NCI-H187 treated with DMSO at 0.1 percent for 48 hours (cell line): ENCODE measurements at regions not wholly inside any gene's neighbourhood (a gene's known extent, or its start where the extent isn't known, plus 50 kb on each side); places are given as distances from the start of the nearest gene placed in this dataset.
"Not testable (repeated sequence)": the region's sequence is repeated elsewhere in the genome, so short reads cannot be mapped to it uniquely, and the experiment has no call there.

Experiments used
- DNase-seq: peaks from one replicate; lab custom pipeline; 2025; lab: John Stamatoyannopoulos, UW

DNA sequence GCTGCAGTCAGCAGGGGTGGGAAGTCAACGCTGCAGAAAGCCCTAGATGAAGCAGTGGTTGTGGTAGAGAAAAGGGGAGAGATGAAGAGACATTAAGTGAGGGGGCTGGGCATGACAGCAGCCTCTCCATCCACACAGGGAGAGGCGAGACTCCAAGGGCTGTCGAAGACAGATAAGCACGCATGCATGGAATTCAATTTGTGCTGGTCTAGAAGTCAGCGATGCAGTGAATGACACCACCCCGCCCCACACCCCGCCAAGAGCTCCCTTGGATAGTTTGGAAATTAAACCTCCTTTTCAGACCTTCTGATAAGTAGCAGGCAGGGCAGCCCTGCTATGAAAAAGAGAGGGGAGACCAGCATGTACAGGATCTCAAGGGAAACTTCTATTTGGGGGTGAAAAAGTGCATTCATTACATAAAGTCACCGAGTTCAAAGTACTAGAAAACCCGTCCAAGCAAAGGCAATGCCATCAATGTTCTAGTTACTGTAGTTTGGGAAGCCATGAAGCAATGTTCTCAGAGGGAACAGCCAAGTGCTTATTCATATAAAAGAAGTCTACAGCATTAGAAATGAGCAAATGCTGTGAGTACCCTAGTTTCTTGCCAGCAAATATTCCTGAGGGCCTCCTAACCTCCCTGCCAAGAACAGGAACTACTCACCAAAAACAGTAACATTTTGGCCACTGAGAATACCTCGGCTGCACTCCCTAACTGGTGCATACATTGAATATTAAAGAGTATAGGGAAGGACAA, 152.3 kb upstream of the ANXA10 start:
- DNase-seq, result no peak

DNA sequence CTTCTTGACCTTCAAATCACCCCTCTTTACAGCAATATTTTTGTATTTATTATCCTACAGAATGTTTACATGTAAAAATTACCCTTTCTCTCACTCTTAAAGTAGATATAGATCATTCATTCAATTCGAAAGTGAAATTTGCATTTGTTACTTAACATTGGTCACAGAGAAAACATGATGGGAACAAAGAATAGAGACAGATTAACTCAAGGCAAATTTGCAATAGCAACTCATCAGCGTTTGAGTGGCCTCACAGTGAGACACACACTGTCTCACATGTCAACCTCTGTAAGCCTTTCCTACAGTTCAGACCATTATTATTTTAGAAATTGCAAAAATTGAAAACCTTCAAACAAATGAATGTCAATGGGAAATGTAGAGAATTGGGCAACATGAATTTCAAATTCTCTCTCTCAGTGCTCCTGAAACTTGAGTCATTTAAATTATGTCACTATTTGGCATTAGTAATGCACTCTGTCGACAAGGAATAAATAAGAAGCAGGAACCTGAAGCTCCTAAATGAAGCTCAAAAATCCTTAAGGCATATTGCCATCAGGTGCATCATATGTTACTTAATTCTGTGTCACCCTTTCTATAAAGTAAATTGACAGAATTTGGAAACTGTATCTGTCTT, 148.3 kb upstream of the ANXA10 start:
- DNase-seq, result no peak

DNA sequence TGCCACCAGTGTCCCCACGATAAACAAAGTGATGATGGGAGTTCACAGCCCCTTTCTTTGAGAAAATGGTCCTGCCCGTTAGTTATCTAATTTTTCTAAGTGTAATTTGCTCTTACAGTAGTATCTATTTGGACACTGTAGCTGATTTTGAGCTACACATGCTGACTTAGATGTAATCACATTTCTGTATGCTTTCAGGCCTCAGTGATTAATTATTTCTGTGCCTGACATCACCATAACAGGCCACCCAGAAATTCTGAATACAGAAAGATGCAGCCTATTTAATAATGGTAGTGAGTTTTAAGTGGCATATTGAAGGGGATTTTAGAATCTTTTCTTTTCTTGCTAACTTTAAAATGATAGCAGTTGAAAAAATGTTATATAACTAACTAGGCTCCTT, 147.6 kb upstream of the ANXA10 start:
- no peak for DNase-seq

DNA sequence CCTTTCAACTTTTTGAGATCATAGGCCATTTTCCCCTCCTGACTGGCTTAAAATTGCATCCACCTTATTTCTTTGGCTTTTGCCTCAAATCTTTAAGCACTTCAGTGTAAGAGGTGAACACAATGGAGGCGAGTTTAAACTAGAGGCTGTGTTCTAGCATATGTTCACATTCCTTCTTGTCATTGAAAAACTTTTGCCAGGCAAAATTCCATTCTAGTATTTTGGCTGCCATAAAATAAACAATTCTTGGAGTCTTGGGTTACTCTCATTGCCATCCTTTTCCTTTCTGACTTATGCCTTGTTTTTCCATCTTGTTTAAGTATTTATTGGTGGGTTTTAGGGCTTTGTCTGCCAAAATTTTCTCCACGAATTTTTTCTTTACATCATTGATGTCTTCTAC, 137.3 kb upstream of the ANXA10 start:
- DNase-seq, result no peak

DNA sequence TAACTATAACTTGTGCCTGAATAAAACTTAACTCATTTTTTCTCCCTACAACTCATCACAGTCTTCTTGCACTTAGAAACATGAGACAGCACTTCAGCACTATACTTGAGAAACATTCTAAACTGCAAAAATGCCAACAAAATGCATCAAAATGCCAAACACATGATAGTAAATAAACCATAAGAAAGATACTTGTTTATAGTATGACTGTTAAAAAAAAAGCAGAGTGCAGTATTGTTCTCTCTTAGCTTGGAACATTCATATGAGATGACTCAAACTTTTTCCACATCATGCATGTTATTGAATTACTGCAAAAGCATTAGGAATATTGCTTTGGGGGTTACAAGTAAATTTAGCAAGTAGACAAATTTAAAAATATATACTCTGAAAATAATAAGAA, 135.7 kb upstream of the ANXA10 start:
- no peak for DNase-seq

DNA sequence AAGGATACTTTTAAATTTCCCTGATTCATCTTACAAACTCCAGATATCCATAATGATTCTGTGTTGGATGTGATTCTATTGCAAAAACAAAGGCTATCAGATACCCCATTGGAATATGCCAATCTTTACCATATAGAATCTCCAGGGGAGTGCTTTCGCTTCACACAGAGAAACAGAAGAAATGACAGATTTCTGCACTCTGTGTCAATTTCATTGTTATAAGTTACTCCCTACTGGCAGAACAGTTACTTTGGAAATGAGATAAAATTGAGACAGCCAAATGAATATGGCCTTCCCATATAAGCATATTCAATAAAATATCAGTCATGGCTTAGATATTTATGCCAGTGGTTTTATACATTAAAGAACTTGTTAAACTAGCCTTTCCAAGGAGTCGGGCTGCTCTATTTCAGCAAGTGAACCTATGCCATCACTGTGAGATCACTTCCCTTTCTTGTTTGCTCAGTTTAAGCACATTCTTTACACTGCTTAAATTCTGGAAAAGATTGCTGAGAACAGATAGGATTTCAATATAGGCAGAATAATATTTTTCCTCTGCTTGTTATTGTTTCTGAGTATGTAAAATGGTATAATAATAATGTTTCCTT, 127.5 kb upstream of the ANXA10 start:
- no peak for DNase-seq

DNA sequence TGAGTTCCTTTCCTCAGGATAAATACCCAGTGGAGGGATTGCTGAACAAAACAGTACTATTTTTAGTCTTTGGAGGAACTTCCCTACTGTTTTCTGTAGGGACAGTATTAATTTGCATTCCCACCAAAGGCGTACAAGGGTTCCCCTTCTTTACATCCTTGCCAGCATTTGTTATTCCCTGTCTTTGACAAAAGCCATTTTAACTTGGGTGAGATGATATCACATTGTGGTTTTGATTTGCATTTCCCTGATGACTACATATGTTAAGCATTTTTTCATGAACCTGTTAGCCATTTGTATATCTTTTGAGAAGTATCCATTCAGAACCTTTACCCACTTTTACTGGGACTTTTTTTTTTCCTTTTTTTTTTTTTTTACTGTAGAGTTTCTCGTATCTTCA, 126.2 kb upstream of the ANXA10 start:
- no peak for DNase-seq

DNA sequence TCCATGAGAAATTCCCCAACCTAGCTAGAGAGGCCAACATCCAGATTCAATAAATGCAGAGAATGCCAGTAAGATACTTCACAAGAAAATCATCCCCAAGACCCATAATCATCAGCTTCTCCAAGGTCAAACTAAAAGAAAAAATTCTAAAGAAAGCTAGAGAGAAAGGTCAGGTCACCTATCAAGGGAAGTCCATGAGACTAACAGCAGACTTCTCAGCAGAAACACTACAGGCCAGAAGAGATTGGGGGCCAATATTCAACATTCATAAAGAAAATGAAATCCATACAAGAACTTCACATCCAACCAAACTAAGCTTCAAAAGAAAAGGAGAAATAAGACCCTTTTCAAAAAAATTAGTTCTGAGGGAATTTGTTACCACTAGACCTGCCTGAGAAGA, 118.8 kb upstream of the ANXA10 start:
- no peak for DNase-seq

DNA sequence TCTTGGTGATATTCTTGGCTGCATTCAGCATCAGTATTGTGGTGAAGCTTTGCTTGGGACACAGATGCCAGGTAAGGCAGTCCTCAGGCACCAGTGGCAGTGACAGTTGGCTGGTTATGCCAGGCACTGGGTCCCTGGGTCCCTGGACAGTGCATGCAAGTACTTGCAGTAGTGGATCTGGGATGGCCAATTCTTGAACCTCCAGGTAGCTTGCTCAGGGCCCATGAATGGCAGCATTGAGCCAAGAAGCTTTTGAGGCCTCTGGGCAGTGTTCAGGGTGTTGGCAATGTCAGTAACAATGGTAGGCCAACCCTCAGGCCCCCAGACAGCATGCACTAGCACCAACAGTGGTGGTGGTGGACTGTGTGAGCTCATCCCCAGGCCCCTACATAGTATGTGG, 106.8 kb upstream of the ANXA10 start:
- no peak for DNase-seq

DNA sequence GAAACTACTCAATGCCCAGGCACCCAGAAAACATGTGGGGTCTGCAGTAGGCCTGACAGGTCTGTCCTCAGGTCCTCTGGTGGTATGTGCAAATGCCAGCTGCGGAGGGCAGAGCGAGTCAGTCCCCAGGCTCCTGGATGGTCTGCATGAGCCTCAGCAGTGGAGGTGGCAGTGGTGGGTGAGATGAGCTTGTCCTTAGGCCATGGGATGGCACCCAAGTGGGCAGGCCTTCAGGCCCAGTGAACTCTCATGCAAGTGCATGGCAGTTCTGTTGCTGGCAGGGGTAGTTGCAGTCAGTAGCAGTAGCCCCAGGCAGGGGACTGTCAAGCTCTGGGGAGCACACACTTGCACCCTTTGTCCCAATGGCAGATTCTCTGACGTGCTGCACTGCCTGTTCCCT, 106.3 kb upstream of the ANXA10 start:
- DNase-seq, result no peak

DNA sequence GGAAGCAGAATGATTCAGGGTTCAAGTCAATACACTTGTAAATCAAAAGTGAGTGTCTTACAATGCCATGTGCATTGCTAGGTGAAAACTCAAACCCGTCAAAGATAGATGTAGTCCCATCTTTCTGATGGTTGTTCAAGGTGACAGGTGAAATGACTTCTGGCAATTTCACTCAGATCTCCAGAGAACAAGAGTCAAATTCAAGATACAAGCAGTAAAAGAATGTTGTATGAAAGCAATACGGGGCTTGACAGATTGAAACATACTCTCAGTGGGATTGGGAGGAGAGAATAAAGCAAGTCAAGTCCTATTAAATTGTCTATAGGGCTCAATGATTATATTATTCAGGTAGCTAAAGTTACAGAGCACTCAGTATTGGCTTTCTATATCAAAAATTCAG, 105.1 kb upstream of the ANXA10 start:
- no peak for DNase-seq

DNA sequence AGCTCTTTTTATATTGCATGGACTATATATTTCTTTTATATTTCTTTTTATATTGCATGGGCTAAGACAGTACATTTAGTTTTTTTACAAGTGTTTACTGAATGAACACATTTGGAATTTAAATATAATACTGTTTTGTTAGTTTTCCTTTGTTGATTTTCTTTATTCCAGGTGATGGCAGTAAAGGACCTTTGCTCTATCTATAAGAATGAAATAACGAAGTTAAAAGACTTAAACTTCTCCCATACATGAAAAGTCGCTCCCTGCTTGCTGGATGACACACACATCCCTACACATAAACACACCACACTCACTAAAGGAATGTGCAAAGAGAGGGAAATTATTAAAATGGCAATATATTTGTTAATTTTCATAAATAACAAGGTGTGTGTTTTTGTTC, 102.5 kb upstream of the ANXA10 start:
- no peak for DNase-seq

DNA sequence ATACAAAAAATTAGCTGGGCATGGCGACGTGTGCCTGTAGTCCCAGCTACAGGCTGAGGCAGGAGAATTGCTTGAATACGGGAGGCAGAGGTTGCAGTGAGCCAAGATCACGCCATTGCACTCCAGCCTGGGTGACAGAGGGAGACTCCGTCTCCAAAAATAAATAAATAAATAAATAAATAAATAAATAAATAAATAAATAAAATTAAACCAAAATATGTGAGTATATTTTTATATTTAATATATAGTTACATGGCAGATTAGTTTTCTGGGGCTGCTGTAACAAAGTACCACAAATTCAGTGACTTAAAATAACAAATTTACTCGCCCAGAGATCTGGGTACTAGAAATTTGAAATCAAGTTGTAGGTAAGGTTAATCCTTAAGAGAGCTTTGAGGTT, 84.2 kb upstream of the ANXA10 start:
- not testable (repeated sequence) for DNase-seq

DNA sequence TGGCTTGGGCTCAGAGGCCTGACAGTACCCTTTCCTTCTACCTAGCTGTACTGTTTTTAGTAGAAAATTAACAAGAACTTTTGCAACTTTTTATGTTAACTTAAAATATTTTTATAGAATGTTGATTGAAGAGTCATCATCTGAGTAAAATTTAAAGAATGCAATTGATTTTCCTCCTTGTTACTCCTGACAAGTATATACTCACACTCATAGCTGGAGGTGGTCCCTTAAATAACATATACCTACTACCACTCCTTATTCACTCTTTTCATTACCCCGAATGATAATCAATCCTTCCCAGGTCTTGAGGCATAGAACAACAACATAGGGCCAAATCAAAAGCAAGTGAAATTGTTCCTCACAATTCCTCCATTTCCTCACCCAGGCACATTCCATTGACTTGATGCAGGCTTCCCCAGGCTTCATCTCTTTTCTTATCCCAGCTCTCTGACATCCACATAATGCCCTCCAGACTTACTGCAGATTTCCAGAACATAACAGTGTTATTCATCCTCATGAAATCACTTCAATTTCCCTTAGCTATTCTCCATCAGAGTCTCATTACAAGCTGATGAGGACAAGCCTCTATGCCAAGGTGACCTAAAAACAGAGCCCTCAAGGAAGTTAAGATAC, 73.2 kb upstream of the ANXA10 start:
- no peak for DNase-seq

DNA sequence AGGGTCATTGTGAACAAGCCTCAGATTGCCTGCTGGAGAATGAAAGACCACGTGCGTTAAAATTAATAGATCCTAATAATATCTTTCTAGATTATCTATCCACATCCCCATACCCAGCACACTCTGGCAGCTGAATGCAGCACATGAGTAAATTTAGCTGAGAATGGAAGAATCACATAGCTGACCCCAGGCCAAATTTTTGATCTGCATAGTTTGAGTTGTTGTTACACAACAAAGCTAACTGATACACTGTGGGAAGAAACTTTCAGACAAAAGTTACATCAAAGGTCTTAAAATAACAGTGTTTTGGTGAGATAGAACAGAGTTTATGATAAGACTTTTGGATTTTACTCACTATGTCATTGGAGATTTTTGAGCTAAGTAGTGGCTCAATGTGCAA, 72.4 kb upstream of the ANXA10 start:
- no peak for DNase-seq

DNA sequence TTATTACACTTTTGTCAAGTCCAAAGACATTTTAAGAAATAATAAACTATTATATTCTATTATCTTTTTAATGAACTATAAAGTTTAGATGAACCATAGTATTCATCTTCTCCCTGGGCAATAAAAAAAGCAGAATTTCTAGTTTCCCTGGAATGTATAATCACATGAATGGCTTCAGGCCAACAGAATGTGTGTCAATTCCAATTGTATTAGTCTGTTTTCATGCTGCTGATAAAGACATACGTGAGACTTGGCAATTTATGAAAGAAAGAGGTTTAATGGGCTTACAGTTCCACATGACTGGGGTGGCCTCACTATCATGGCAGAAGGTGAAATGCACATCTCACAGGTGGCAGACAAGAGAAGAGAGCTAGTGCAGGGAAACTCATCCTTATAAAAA, 70.7 kb upstream of the ANXA10 start:
- DNase-seq, result no peak

DNA sequence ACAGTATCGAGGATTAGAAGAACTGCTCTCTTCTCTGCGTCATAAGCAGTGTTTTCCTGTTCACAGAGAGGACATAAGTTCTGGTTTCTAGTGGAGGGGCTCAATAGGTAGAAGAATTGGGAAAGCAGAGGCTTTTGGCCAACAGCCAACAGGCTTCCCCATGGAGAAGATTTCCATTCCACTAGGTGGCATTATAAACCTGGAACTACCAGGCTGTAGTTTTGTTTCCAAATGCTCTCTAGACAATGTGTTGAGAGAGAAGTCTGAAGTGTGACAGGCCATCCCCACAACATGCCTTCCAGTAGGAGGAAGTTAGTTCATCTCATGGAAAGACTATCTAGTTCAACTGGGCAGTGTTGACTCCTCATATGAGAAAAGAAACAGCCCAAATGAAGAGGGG, 63.8 kb upstream of the ANXA10 start:
- DNase-seq, result no peak

DNA sequence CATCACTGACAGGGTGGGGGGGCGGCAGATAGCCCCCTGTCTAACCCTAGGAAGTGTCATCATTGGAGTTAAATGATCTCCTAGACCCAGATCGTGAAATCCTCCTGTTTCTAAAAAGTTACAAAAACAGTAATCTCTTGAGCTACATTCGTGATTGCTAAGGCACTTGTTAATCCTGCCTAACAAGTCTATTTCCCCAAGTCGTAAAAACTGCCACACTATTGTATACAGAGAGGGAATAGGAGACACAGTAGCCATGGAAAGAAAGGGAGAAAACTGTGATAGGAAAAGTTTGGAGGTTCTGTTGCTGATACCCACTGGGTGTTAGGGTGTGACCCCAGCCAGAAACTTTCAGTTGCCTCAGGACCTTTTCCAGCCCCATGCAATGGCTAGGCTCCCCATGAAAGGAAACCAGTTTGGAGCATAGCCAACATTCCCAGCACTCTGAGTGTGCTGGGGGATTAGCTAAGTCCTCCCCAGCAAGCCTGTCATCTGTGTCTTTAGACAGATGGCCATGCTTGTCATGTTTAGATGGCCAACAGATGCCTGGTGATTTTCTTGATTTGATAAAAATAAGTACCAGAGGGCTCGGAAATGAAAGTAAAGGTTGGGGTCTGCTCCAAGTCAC, 63.3 kb upstream of the ANXA10 start:
- DNase-seq, result no peak

DNA sequence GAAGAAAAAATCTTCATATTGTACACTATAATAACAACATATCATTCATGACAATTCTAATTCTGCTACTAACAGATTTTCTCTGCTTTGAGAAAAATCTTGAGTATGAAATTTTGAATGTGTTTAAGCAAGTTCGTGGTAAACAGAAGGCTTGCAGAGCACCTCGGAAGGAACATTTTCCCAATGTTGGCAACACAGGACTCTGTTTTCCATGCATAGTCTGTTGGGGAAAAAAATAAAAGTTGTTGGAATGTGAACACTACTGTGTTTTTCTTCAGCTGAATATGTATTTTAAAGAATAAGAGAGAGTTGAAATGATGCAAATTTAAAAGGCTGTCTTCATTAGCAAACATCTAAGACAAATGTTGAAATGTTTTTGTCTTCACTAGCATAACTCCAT, 54.7 kb upstream of the ANXA10 start:
- no peak for DNase-seq

DNA sequence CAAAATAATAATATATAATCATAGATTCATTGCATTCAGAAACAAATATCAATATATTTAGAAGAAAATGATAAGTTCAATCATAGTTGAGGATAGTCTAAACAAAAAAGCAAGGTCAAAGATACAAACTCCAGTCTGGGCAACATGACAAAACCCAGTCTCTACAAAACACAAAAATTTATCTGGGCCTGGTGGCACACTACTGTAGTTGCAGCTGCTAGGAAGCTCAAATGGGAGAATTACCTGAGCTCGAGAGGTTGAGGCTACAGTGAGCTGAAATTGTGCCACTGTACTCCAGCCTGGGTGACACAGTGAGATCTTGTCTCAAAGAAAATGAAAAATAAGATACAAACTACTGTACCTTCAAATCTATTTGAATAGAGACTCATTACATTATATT, 52.7 kb upstream of the ANXA10 start:
- DNase-seq, result no peak
